GM04503 (cell line): ENCODE measurements at regions not wholly inside any gene's neighbourhood (a gene's known extent, or its start where the extent isn't known, plus 50 kb on each side); places are given as distances from the start of the nearest gene placed in this dataset.

ENCODE experiments used
- DNase-seq: peaks from one replicate; pipeline ENCODE4 v3.0.0-alpha.2; 2012; ENCODE audit warnings: low read depth

GRCh38 chr6:9610620-9611415 is 804.1 kb downstream of the TFAP2A start:
- DNase-seq = no peak

- no peak for DNase-seq
These were observed 808.3 kb downstream of the TFAP2A start for GRCh38 chr6:9606435-9607134.

GRCh38 chr6:9594746-9595145 is 820.1 kb downstream of the TFAP2A start:
- no peak for DNase-seq

DNA sequence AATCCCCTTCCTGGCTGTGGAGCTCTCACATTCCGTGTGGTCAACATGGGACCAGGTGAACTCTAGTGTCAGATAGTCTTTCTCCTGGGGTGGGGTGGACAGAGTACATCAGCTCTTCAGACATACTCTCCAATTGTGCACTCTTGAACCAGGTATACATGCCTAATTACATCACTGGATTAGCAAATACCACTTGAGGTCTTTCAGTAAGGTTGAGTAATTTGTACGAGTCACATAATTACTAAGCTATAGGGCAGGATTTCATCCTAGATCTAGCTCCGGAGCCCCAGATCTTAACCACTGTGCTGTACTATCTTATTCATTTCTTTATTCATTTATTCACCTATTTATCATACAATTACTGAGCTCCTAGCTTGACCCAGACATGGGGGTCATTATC is 821.3 kb downstream of the TFAP2A start:
- no peak for DNase-seq

GRCh38 chr6:9583753-9584352 is 831.0 kb downstream of the TFAP2A start:
- DNase-seq = no peak

- no peak for DNase-seq
These were observed 833.7 kb downstream of the TFAP2A start for GRCh38 chr6:9581155-9581554.

DNA sequence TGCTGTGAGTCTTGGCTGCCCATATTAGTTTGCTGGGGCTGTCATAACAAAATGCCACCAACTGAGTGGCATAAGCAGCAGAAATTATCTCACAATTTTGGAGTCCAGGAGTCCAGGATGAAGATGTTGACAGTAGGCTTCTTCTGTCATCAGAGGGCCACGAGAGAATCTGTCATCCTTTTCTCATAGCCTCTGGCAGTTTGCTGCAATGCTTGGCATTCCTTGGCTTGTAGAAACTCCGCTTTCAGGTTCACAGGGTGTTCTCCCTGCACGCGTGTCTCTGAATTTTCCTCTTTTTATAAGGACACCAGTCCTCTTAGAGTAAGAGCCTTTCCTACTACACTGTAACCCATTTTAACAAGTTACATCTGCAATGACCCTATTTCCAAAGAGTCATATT is 838.4 kb downstream of the TFAP2A start:
- no peak for DNase-seq

DNA sequence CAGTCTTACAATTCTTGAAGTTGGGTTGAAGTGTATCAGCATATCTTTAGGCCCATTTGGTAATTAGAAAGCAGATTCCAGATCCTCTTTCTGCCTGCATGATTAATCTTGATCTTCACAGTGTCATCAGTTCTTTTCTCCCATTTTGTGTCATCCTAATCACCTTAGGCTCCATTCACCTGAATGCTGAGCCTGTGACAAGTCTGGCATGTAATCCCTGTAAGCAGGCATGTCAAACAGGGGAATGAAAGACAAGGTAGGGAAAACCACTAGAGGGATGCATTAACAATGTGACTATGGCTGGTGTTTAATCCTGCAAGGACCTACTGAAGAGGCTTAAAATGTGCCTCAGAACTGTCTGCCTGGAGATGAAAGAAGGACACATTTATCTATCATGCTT is 848.8 kb downstream of the TFAP2A start:
- DNase-seq = no peak

DNA sequence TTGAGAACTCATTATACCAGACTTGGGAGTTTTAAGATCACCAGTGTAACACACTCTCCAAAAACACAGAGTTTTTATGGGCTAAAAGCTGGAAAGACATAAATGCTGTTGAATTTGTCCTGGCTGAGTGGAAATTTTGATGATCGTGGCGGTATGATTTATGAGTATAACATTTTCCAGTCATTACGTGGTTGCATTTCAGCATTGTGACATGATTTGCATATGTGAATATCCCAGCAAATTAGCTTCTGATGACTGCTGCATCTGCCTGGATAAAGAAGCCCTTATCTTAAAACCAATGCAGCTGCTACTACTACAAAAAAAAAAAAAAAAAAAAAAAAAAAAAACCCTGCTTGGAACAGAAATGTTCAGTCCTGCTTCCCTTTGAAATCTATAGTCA is 850.9 kb downstream of the TFAP2A start:
- peak; percentile 42 for DNase-seq

GRCh38 chr6:9563568-9563967 is 851.3 kb downstream of the TFAP2A start:
- no peak for DNase-seq

DNA sequence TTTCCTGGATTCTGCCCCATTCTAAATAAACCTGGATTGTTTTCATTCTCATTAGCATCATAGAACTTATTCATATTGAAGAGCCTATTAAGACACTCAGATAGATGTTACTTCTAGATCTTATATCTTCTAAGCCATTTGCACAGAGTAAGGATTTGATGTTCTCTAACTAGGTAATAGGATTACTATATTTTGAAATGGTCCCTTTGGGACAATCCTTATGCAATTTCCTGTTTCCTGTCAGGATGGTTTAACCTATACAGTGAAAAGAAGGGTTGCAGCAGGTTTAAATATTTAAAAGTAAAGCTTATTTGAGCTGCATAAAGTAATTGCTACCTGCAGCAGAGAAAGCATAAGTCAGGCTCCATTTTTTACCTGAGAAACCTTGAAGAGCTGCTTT is 860.1 kb downstream of the TFAP2A start:
- no peak for DNase-seq

DNA sequence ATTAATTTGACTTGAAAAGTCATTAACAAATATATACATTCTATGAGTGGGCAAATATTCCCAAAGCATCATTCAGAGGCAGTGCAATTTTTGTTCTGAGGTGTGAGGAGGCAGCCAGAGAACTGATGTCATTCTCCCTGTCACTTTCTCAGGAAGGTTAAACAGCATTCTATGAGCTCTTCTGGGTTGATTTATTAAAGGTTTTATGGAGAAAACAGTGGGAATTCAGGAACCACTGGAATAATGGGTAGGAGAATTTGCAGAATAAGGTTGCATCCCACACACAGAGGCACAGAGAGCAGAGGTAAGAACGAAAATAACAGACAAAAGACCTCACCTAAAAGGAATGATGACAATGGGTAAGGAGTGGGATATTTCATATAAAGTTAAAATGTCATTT is 860.6 kb downstream of the TFAP2A start:
- DNase-seq = no peak

- no peak for DNase-seq
These were observed 861.9 kb downstream of the TFAP2A start for GRCh38 chr6:9553002-9553401.

GRCh38 chr6:9543649-9544048 is 871.2 kb downstream of the TFAP2A start:
- DNase-seq = no peak

DNA sequence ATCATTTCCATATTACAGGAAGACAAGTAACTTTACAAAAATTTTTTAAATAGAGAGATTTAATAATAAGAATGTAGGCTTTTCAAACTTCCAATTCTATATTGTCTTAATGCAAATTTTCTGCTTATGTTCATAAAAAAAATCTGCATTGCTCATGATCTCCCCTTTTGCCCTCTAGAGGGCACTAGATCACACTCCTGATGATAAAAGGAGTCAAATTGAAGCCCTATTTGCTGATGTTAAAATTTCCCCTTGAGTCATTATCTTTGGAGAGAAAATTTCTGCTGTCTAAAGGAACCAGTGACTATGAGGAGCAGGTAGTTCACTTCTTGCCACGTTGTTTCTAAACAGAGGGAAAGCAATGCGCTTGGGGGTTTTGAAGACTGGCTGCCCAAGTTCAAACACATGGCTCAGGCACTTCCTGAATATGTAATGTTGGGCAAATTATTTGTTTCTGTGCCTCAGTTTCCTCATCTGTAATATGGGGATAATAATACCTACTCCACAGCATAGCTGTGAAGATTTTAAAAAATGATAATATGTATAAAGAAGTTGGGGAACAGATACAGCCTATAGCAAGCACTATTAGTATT is 874.2 kb downstream of the TFAP2A start:
- DNase-seq = no peak

GRCh38 chr6:9540126-9540525 is 874.7 kb downstream of the TFAP2A start:
- no peak for DNase-seq

- DNase-seq = no peak
These were observed 875.6 kb downstream of the TFAP2A start for GRCh38 chr6:9539231-9539755.

GRCh38 chr6:9537381-9537780 is 877.5 kb downstream of the TFAP2A start:
- peak; percentile 64 for DNase-seq

- DNase-seq = no peak
These were observed 879.8 kb downstream of the TFAP2A start for GRCh38 chr6:9535106-9535505.

DNA sequence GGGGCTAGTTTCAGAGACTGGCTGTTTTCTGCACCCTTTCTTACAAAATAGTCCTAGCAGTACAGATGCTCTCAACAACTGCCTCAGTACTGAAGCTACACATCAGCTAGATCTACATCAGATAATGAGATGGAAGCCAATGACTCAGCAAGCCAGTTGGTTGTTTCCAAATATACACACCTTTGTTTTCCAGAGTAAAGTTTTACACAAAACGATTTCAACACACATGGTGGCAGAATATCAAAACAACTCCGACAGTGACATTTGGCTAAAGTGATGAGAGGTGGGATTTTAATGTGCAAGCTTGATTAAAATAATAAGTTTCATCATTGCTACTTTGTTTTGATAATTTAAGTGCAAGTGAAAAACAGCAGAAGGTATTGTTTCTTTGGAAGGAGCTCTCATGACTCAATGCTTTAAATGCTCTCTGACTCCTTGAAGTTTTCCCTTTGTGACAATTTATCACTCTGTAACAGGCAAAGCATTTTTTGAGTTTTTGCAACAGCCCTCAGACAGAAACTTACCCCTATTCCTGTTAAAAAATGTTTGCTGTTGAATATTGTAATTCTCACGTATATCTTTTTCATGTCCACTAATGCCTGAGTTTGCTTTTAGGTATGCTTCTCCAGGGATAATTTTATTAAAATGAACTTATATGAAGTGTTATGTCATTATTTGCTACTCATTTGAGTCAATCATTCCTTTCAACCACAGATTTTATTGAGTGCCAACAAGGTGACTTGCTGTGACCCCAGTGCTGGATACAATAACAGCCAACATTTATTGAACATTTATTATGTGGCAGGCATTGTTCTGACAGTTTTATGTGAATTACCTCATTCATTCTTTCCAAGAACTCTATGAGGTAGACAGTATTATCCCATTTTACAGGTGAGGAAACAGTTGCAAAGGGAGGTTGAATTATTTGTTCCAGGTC is 882.0 kb downstream of the TFAP2A start:
- DNase-seq = peak; percentile 29

DNA sequence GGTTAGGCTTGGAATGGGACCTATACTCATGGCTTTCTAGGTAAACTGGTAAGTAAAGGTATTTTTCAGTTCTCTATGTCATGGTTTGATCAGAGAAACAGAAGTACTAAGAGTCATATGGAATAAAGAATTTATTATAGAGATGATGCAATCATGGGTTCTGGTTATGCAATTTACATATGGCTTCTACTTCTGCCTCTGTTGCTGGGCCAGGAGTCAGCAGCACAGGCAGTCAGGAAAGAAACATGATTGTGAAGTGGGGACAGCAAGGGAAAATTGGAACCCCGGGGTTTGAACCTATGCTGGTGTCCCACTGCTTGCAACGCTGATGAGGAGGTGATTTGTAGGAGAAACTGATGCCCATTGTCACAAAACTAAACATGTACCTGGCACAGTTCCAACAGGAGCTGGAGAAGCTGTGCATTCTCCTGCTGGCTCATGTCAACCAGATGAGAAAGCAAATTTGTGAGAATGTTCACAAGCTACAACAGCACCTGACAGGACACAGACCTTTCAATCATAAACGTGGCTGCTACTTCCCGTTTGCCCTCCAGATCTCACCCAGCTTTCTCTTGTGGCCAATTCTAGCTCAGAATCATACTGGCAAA is 887.1 kb downstream of the TFAP2A start:
- DNase-seq = no peak
